Ascending aorta (tissue), 2 donors: ENCODE measurements at regions not wholly inside any gene's neighbourhood (a gene's known extent, or its start where the extent isn't known, plus 50 kb on each side); places are given as distances from the start of the nearest gene placed in this dataset.

ENCODE experiments used
- DNase-seq, 2 donors: peaks; one replicate each; pipeline ENCODE4 v3.0.0-alpha.2; 2019; ENCODE audit warnings: low spot score in 2 of 2
- H3K27ac ChIP-seq, 2 donors: fragments of 200-600 bp; sonication (generic); one replicate each; pipeline ENCODE4 v1.5.1; 2016 to 2017; ENCODE audit warnings: mild to moderate bottlenecking in 1 of 2
- H3K27me3 ChIP-seq: fragments of 200-600 bp; sonication (generic); one replicate; pipeline ENCODE4 v1.5.1; 2017
- H3K36me3 ChIP-seq, 2 donors: fragments of 200-600 bp; sonication (generic); one replicate each; pipeline ENCODE4 v1.5.1; 2016
- H3K4me1 ChIP-seq, 2 donors: fragments of 200-600 bp; sonication (generic); one replicate each; pipeline ENCODE4 v1.5.1; 2016 to 2017; ENCODE audit warnings: mild to moderate bottlenecking in 1 of 2
- H3K4me3 ChIP-seq, 2 donors: fragments of 200-600 bp; sonication (generic); one replicate each; pipeline ENCODE4 v1.5.1; 2016 to 2017; ENCODE audit warnings: mild to moderate bottlenecking in 1 of 2
- H3K9me3 ChIP-seq, 2 donors: fragments of 200-600 bp; sonication (generic); one replicate each; pipeline ENCODE4 v1.5.1; 2016
- CTCF ChIP-seq, 3 experiments: fragments of 200-600 bp in 2 of 3; fragments of 450-650 bp in 1 of 3; sonication (generic) in 2 of 3; IDR thresholded peaks; one replicate each; pipeline ENCODE4 v1.5.1; 2016 to 2019; ENCODE audit warnings: antibody characterized with exemption in 3 of 3, mild to moderate bottlenecking in 1 of 3, moderate library complexity in 1 of 3
- intact Hi-C: fragments of 100-400 bp; cut with DNase I; formaldehyde crosslinking; loops from one replicate; pipeline ENCODE4 v1.15.1; 2023

- Histone ChIP-seq H3K4me3 (no peak overlapping the region), H3K9me3 (no peaks in the 10 kb centered on the region), H3K27me3 (no peaks in the 10 kb centered on the region), H3K4me1 (no peaks in the 10 kb centered on the region), H3K27ac (no peak overlapping the region), H3K36me3 (no peaks in the 10 kb centered on the region)
- no peak for DNase-seq
- no peak for TF ChIP-seq CTCF (IDR thresholded peaks at IDR 0.05)
- intact Hi-C loops, result no loop called here
Observed at GRCh38 chr1:185672719-185673360, 61.4 kb upstream of the HMCN1 start.

GRCh38 chr1:185670187-185670627, 64.0 kb upstream of the HMCN1 start:
- intact Hi-C loops, result no loop called here
- no peaks in the 10 kb centered on the region for H3K36me3 ChIP-seq
- DNase-seq, result no peak
- TF ChIP-seq CTCF (IDR thresholded peaks at IDR 0.05), result peak in 2 of 3 experiments; percentile 15 to 46
- no peaks in the 10 kb centered on the region for H3K4me1 ChIP-seq
- H3K4me3 ChIP-seq, result no peak overlapping the region
- no peaks in the 10 kb centered on the region for H3K27me3 ChIP-seq
- no peak overlapping the region for H3K27ac ChIP-seq
- H3K9me3 ChIP-seq, result no peaks in the 10 kb centered on the region

- no peak overlapping the region for H3K27ac ChIP-seq
- no peaks in the 10 kb centered on the region for H3K36me3 ChIP-seq
- DNase-seq, result no peak
- no peak overlapping the region for H3K4me3 ChIP-seq
- no peaks in the 10 kb centered on the region for H3K27me3 ChIP-seq
- no peak for TF ChIP-seq CTCF (IDR thresholded peaks at IDR 0.05)
- H3K9me3 ChIP-seq, result no peaks in the 10 kb centered on the region
- intact Hi-C loops, result no loop called here
- H3K4me1 ChIP-seq, result no peaks in the 10 kb centered on the region
Observed at GRCh38 chr1:185668013-185668412, 66.2 kb upstream of the HMCN1 start.

- H3K4me1 ChIP-seq, result no peaks in the 10 kb centered on the region
Observed at GRCh38 chr1:185666582-185666981, 67.6 kb upstream of the HMCN1 start.

GRCh38 chr1:185663771-185664296, 70.4 kb upstream of the HMCN1 start:
- no peak for TF ChIP-seq CTCF (IDR thresholded peaks at IDR 0.05)
- no peaks in the 10 kb centered on the region for H3K9me3 ChIP-seq
- no peaks in the 10 kb centered on the region for H3K27me3 ChIP-seq
- intact Hi-C loops, result no loop called here
- no peak overlapping the region for H3K27ac ChIP-seq
- no peak for DNase-seq
- H3K4me1 ChIP-seq, result no peaks in the 10 kb centered on the region
- no peaks in the 10 kb centered on the region for H3K36me3 ChIP-seq
- H3K4me3 ChIP-seq, result no peak overlapping the region

More at GRCh38 chr1:185666582-185666981, 67.6 kb upstream of the HMCN1 start:
- no peak for TF ChIP-seq CTCF (IDR thresholded peaks at IDR 0.05)
- H3K27me3 ChIP-seq, result no peaks in the 10 kb centered on the region
- intact Hi-C loops, result no loop called here
- DNase-seq, result no peak
- H3K9me3 ChIP-seq, result no peaks in the 10 kb centered on the region
- H3K27ac ChIP-seq, result no peak overlapping the region
- H3K4me3 ChIP-seq, result no peak overlapping the region
- H3K36me3 ChIP-seq, result no peaks in the 10 kb centered on the region
